ENCODE measurements at regions not wholly inside any gene's neighbourhood (a gene's known extent, or its start where the extent isn't known, plus 50 kb on each side); places are given as distances from the start of the nearest gene placed in this dataset.
"Not testable (repeated sequence)": the region's sequence is repeated elsewhere in the genome, so short reads cannot be mapped to it uniquely, and the experiment has no call there.

GRCh38 chr2:22078701-22079100 lies 954.9 kb downstream of the TDRD15 start:
- H3K9me3 ChIP-seq = 0 out of 2 replicates have a peak, but pooled peaks cover under 1% of the 10 kb centered on the region
- no peaks in the 10 kb centered on the region for H3K27me3 ChIP-seq
- H3K27ac ChIP-seq = no peak overlapping the region
- TF ChIP-seq Cebpa-rat (IDR thresholded peaks at IDR 0.05) = no peak
- no peaks in the 10 kb centered on the region for H4K20me1 ChIP-seq
- no peak overlapping the region for H3K9ac ChIP-seq
- H3K4me1 ChIP-seq = no peaks in the 10 kb centered on the region
- H3K4me2 ChIP-seq = no peak overlapping the region
- no peak overlapping the region for H3K4me3 ChIP-seq
- no peaks in the 10 kb centered on the region for H3K36me3 ChIP-seq

- H3K27me3 ChIP-seq = no peaks in the 10 kb centered on the region
- no peak overlapping the region for H3K27ac ChIP-seq
- H3K36me3 ChIP-seq = no peaks in the 10 kb centered on the region
- H3K9ac ChIP-seq = no peak overlapping the region
- H4K20me1 ChIP-seq = no peaks in the 10 kb centered on the region
- H3K4me3 ChIP-seq = no peak overlapping the region
- no peak for TF ChIP-seq Cebpa-rat (IDR thresholded peaks at IDR 0.05)
- no peak overlapping the region for H3K4me2 ChIP-seq
- H3K9me3 ChIP-seq = no peaks in the 10 kb centered on the region
- H3K4me1 ChIP-seq = no peaks in the 10 kb centered on the region
Observed at GRCh38 chr2:22079583-22079982, 955.8 kb downstream of the TDRD15 start.

- H3K4me1 ChIP-seq = peaks cover 8% of the 10 kb centered on the region
- H3K36me3 ChIP-seq = no peaks in the 10 kb centered on the region
- 0 out of 2 replicates have a peak overlapping the region, but pooled peaks have one; percentile 9 for H3K27ac ChIP-seq
- no peaks in the 10 kb centered on the region for H3K9me3 ChIP-seq
- no peak overlapping the region for H3K9ac ChIP-seq
- TF ChIP-seq Cebpa-rat (IDR thresholded peaks at IDR 0.05) = no peak
- no peaks in the 10 kb centered on the region for H3K27me3 ChIP-seq
- no peaks in the 10 kb centered on the region for H4K20me1 ChIP-seq
- peak overlapping the region; percentile 34; the same call in 1 of the 2 replicates for H3K4me2 ChIP-seq
- no peak overlapping the region for H3K4me3 ChIP-seq
Observed at GRCh38 chr2:22086726-22087125, 963.0 kb downstream of the TDRD15 start.

GRCh38 chr2:22103617-22104016 lies 979.8 kb downstream of the TDRD15 start:
- not testable (repeated sequence) for H3K36me3 ChIP-seq, H3K4me2 ChIP-seq, H3K4me1 ChIP-seq, H3K9ac ChIP-seq, H3K4me3 ChIP-seq, H4K20me1 ChIP-seq, H3K9me3 ChIP-seq, H3K27ac ChIP-seq, H3K27me3 ChIP-seq

GRCh38 chr2:22110244-22110651 lies 986.5 kb downstream of the TDRD15 start:
- H3K27ac ChIP-seq = no peak overlapping the region

GRCh38 chr2:22124003-22124402 lies 1000.2 kb downstream of the TDRD15 start:
- H3K9ac ChIP-seq = no peak overlapping the region
- H3K36me3 ChIP-seq = no peaks in the 10 kb centered on the region
- H3K27me3 ChIP-seq = no peaks in the 10 kb centered on the region
- no peaks in the 10 kb centered on the region for H3K4me1 ChIP-seq
- TF ChIP-seq Cebpa-rat (IDR thresholded peaks at IDR 0.05) = no peak
- H3K4me2 ChIP-seq = no peak overlapping the region
- no peaks in the 10 kb centered on the region for H4K20me1 ChIP-seq
- no peak overlapping the region for H3K27ac ChIP-seq
- no peak overlapping the region for H3K4me3 ChIP-seq
- no peaks in the 10 kb centered on the region for H3K9me3 ChIP-seq

More at GRCh38 chr2:22110244-22110651, 986.5 kb downstream of the TDRD15 start:
- Histone ChIP-seq H3K9ac (no peak overlapping the region), H3K36me3 (no peaks in the 10 kb centered on the region), H3K4me3 (no peak overlapping the region), H3K27me3 (no peaks in the 10 kb centered on the region), H3K4me2 (no peak overlapping the region), H4K20me1 (no peaks in the 10 kb centered on the region), H3K9me3 (peaks cover 2% of the 10 kb centered on the region; the same call in 1 of the 2 replicates), H3K4me1 (no peaks in the 10 kb centered on the region)
- no peak for TF ChIP-seq Cebpa-rat (IDR thresholded peaks at IDR 0.05)

GRCh38 chr2:22126106-22126505 lies 1002.3 kb downstream of the TDRD15 start:
- Histone ChIP-seq H3K36me3 (no peaks in the 10 kb centered on the region), H4K20me1 (no peaks in the 10 kb centered on the region)

GRCh38 chr2:22126978-22127377 lies 1003.2 kb downstream of the TDRD15 start:
- Histone ChIP-seq H3K9ac (no peak overlapping the region), H3K9me3 (no peaks in the 10 kb centered on the region), H3K27ac (no peak overlapping the region), H3K27me3 (no peaks in the 10 kb centered on the region), H3K4me1 (no peaks in the 10 kb centered on the region), H4K20me1 (no peaks in the 10 kb centered on the region), H3K4me2 (no peak overlapping the region), H3K36me3 (no peaks in the 10 kb centered on the region), H3K4me3 (no peak overlapping the region)
- no peak for TF ChIP-seq Cebpa-rat (IDR thresholded peaks at IDR 0.05)

More at GRCh38 chr2:22126106-22126505, 1002.3 kb downstream of the TDRD15 start:
- Histone ChIP-seq H3K9me3 (no peaks in the 10 kb centered on the region), H3K27me3 (no peaks in the 10 kb centered on the region), H3K27ac (no peak overlapping the region), H3K4me1 (no peaks in the 10 kb centered on the region), H3K9ac (no peak overlapping the region), H3K4me3 (no peak overlapping the region), H3K4me2 (no peak overlapping the region)
- no peak for TF ChIP-seq Cebpa-rat (IDR thresholded peaks at IDR 0.05)

GRCh38 chr2:22134421-22134820 lies 1010.7 kb downstream of the TDRD15 start:
- no peak for TF ChIP-seq Cebpa-rat (IDR thresholded peaks at IDR 0.05)
- H3K9me3 ChIP-seq = no peaks in the 10 kb centered on the region
- no peaks in the 10 kb centered on the region for H3K36me3 ChIP-seq
- H3K27ac ChIP-seq = no peak overlapping the region
- H4K20me1 ChIP-seq = no peaks in the 10 kb centered on the region
- H3K4me2 ChIP-seq = no peak overlapping the region
- H3K4me1 ChIP-seq = no peaks in the 10 kb centered on the region
- H3K27me3 ChIP-seq = no peaks in the 10 kb centered on the region
- no peak overlapping the region for H3K4me3 ChIP-seq
- no peak overlapping the region for H3K9ac ChIP-seq

GRCh38 chr2:22136446-22136845 lies 1012.7 kb downstream of the TDRD15 start:
- H3K27me3 ChIP-seq = no peaks in the 10 kb centered on the region
- H3K27ac ChIP-seq = no peak overlapping the region
- no peak overlapping the region for H3K9ac ChIP-seq
- H3K4me1 ChIP-seq = no peaks in the 10 kb centered on the region
- H3K4me3 ChIP-seq = no peak overlapping the region
- no peak for TF ChIP-seq Cebpa-rat (IDR thresholded peaks at IDR 0.05)
- H3K9me3 ChIP-seq = no peaks in the 10 kb centered on the region
- no peaks in the 10 kb centered on the region for H4K20me1 ChIP-seq
- no peak overlapping the region for H3K4me2 ChIP-seq
- H3K36me3 ChIP-seq = no peaks in the 10 kb centered on the region

GRCh38 chr2:22143840-22144239 lies 1020.1 kb downstream of the TDRD15 start:
- Histone ChIP-seq H3K36me3 (no peaks in the 10 kb centered on the region), H3K4me2 (no peak overlapping the region), H3K9me3 (peaks cover 4% of the 10 kb centered on the region; the same call in 1 of the 2 replicates), H3K4me1 (no peaks in the 10 kb centered on the region), H3K27ac (no peak overlapping the region), H3K27me3 (no peaks in the 10 kb centered on the region), H3K9ac (no peak overlapping the region), H4K20me1 (no peaks in the 10 kb centered on the region), H3K4me3 (no peak overlapping the region)
- no peak for TF ChIP-seq Cebpa-rat (IDR thresholded peaks at IDR 0.05)

Measured in BLaER1 (cell line).